ENCODE measurements at regions not wholly inside any gene's neighbourhood (a gene's known extent, or its start where the extent isn't known, plus 50 kb on each side); places are given as distances from the start of the nearest gene placed in this dataset.

- 67% methylated on average over 1 of the region's 1 CpG; no CpG with 5 or more reads in 1 of the 2 experiments for WGBS, 2 experiments (ENCODE audit: extremely low coverage in 1 of 2, insufficient coverage in 1 of 2, insufficient read length in 1 of 2, insufficient replicate concordance in 2 of 2, low coverage in 1 of 2, low lambda C conversion rate in 2 of 2, missing lambda C conversion rate in 1 of 2)
- Histone ChIP-seq H2BK15ac (ENCODE audit: low read length) (no peak overlapping the region), H3K79me1 (ENCODE audit: low read depth, low read length) (no peaks in the 10 kb centered on the region), H4K5ac (ENCODE audit: insufficient read length, low read depth, low read length) (no peak overlapping the region), H3K4me1 (replicated peaks in 1 of 4; ENCODE audit: control insufficient read depth in 3 of 4, insufficient read depth in 4 of 4, low read length in 3 of 4) (no peaks in the 10 kb centered on the region), H2BK5ac (ENCODE audit: low read depth, low read length) (no peak overlapping the region), H3K18ac (ENCODE audit: extremely low read depth, low read length) (no peak overlapping the region), H3K23me2 (ENCODE audit: low read depth, low read length) (no peaks in the 10 kb centered on the region; the same call in 1 of the 2 replicates), H3K23ac (ENCODE audit: insufficient read length) (no peak overlapping the region), H2AFZ (ENCODE audit: low read length) (no peak overlapping the region), H2AK5ac (ENCODE audit: low read depth, low read length) (no peak overlapping the region), H3K4me2 (ENCODE audit: insufficient read depth in 1 of 2, low read depth in 2 of 2, low read length in 2 of 2) (no peak overlapping the region), H3K4ac (replicated peaks; ENCODE audit: insufficient read length, low read depth, low read length) (no peak overlapping the region), H3K9me3 (ENCODE audit: insufficient read depth in 2 of 2, low read depth in 1 of 2, low read length in 1 of 2) (no peaks in the 10 kb centered on the region), H3K56ac (replicated peaks; ENCODE audit: insufficient read length, low read depth, low read length) (no peak overlapping the region), H2BK12ac (ENCODE audit: low read depth, low read length) (no peak overlapping the region), H4K8ac (ENCODE audit: extremely low read depth, insufficient read depth, low read length) (no peak overlapping the region), H4K91ac (replicated peaks; ENCODE audit: insufficient read length, low read length) (no peak overlapping the region), H3K79me2 (ENCODE audit: control insufficient read depth in 1 of 2, insufficient read depth in 2 of 2, low read length in 2 of 2) (no peaks in the 10 kb centered on the region), H2BK20ac (ENCODE audit: low read length) (no peak overlapping the region), H4K20me1 (replicated peaks in 1 of 2; ENCODE audit: control insufficient read depth in 1 of 2, insufficient read depth in 2 of 2, low read length in 2 of 2) (no peaks in the 10 kb centered on the region), H3K27me3 (replicated peaks in 1 of 4; ENCODE audit: control insufficient read depth in 3 of 4, extremely low read depth in 1 of 4, insufficient read depth in 3 of 4, low read length in 3 of 4) (no peaks in the 10 kb centered on the region), H3K4me3 (ENCODE audit: extremely low read depth in 1 of 4, insufficient read depth in 2 of 4, low read depth in 3 of 4, low read length in 4 of 4) (no peak overlapping the region), H3K36me3 (ENCODE audit: control insufficient read depth in 2 of 4, insufficient read depth in 4 of 4, low read length in 3 of 4) (no peaks in the 10 kb centered on the region), H3K27ac (ENCODE audit: low read depth, low read length) (no peak overlapping the region), H2BK120ac (replicated peaks; ENCODE audit: low read depth, low read length) (no peak overlapping the region), H3K14ac (ENCODE audit: insufficient read length) (no peak overlapping the region), H3K9ac (replicated peaks in 1 of 4; ENCODE audit: extremely low read depth in 1 of 4, low read depth in 3 of 4, low read length in 3 of 4) (no peak overlapping the region)
- CTCF ChIA-PET (ENCODE audit: partially characterized antibody) = no interaction called here
- FAIRE-seq (no peak), DNase-seq (ENCODE audit: low read depth in 1 of 2, low spot score in 2 of 2) (no peak)
- POLR2A ChIA-PET (ENCODE audit: partially characterized antibody) = no interaction called here
- TF ChIP-seq ATF3 (IDR thresholded peaks at IDR 0.05; ENCODE audit: insufficient read depth, low read depth, low read length) (no peak), BCL11A (IDR thresholded peaks at IDR 0.05; ENCODE audit: low read depth in 2 of 2, low read length in 2 of 2) (no peak), EZH2 (IDR thresholded peaks at IDR 0.05; ENCODE audit: low read depth, low read length, severe bottlenecking) (no peak), SP1 (IDR thresholded peaks at IDR 0.05; ENCODE audit: low read depth, low read length) (no peak), JUN (IDR thresholded peaks at IDR 0.05; ENCODE audit: low read depth, low read length) (no peak), ATF2 (IDR thresholded peaks at IDR 0.05; ENCODE audit: low read length) (no peak), USF2 (IDR thresholded peaks at IDR 0.05; ENCODE audit: low read length) (no peak), GTF2F1 (IDR thresholded peaks at IDR 0.05; ENCODE audit: borderline replicate concordance, low read depth, low read length) (no peak)
Measured at GRCh38 chr3:29227307-29227706, 53.6 kb upstream of the RBMS3 start.

Measured in H1 (cell line).